ENCODE measurements at regions not wholly inside any gene's neighbourhood (a gene's known extent, or its start where the extent isn't known, plus 50 kb on each side); places are given as distances from the start of the nearest gene placed in this dataset.
"Not testable (repeated sequence)": the region's sequence is repeated elsewhere in the genome, so short reads cannot be mapped to it uniquely, and the experiment has no call there.

GRCh38 chr4:112003231-112003907, 141.9 kb upstream of the FAM241A start:
- no peak for DNase-seq (ENCODE audit: low read depth in 2 of 2)

GRCh38 chr4:112005027-112005426, 140.2 kb upstream of the FAM241A start:
- DNase-seq (ENCODE audit: low read depth in 2 of 2) = no peak

DNA sequence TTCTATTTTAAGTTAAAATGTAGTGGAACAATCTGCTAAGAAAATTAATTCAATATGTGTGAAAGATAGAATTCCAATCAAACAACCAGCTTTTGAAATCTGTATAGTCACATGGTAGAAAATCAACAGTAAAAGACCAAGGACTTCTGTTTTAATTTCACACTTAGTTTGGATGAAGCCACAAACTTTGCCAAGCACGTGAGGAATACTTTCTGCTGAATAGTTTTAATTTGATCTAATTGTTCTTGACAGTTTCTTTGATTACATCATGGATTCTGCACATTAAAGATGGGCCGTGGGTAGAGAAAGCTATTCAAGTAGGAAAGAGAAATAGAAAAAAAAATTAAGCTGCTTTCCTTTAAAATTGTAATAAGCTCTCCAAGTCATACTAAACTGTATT, 137.9 kb upstream of the FAM241A start:
- no peak for DNase-seq (ENCODE audit: low read depth in 2 of 2)

- DNase-seq (ENCODE audit: low read depth in 2 of 2) = no peak
Measured at GRCh38 chr4:112015960-112016359, 129.3 kb upstream of the FAM241A start.

GRCh38 chr4:112023402-112023950, 121.8 kb upstream of the FAM241A start:
- DNase-seq (ENCODE audit: low read depth in 2 of 2) = no peak

DNA sequence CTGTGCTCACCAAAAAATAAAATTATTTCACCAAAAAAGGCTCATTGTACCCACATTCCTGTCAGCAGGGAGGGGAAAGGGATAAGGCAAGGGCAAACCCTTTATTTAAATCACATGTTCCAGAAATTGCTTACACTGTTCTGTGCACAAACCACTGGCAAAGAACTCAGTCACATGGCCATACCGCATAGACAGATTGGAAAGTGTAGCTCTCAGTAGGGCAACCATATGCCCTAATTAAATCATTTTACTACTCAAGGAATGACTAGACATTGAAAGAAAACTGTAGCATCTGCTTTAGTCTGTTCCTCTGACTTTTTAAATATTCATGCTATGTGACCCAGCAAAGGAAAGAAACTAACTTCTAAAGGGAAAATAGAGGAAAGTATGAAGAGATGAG, 119.2 kb upstream of the FAM241A start:
- DNase-seq (ENCODE audit: low read depth in 2 of 2) = no peak

- no peak for DNase-seq (ENCODE audit: low read depth in 2 of 2)
Measured at GRCh38 chr4:112029771-112030171, 115.5 kb upstream of the FAM241A start.

DNA sequence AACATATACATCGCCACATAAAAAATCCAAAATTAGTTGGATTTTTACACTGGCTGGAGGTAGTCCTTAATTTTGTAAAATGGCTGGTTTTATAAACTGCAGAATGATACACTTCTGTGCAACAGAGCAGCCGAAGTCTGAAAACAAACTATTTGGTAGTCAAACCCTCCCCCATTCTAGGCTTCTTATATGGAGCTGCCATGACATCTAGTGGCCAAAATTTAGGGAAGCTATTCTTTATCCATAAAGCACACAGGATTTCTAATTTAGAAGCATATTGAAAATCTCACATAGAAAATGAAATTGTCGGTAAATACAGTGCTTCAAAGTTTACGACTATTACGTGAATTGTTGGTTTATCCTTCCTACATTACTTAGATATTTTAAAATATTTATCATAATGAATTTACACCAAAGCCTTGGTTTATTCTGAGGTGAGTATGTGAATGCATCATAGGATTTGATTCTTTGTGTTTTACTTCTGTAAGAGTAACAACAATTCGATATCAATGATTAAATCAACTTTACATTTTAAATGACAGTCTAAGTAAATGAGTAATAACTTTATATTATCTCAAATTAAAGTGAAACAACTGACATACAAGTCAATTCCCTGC, 113.4 kb upstream of the FAM241A start:
- DNase-seq (ENCODE audit: low read depth in 2 of 2) = no peak

DNA sequence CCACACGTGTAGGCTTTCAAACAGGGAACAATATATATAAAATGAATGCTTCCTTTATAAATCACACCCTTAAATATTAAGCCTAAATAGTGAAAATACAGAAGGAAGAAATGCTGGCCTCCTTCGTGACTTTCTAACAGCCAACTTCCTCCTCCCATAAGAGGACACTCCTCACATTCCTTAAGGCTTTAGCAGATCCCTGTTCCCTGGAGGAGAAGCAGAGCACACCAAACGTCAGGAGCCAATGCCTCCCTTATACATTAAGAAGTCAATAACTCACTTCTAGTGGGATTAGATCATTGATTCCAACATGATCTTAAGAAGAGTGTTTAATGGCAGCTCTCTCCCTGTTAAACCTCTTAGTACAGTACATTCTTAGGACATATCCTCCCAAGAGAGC, 108.4 kb upstream of the FAM241A start:
- no peak for DNase-seq (ENCODE audit: low read depth in 2 of 2)

GRCh38 chr4:112038861-112039260, 106.4 kb upstream of the FAM241A start:
- DNase-seq (ENCODE audit: low read depth in 2 of 2) = no peak

GRCh38 chr4:112049119-112049518, 96.1 kb upstream of the FAM241A start:
- not testable (repeated sequence) for DNase-seq (ENCODE audit: low read depth in 2 of 2)

DNA sequence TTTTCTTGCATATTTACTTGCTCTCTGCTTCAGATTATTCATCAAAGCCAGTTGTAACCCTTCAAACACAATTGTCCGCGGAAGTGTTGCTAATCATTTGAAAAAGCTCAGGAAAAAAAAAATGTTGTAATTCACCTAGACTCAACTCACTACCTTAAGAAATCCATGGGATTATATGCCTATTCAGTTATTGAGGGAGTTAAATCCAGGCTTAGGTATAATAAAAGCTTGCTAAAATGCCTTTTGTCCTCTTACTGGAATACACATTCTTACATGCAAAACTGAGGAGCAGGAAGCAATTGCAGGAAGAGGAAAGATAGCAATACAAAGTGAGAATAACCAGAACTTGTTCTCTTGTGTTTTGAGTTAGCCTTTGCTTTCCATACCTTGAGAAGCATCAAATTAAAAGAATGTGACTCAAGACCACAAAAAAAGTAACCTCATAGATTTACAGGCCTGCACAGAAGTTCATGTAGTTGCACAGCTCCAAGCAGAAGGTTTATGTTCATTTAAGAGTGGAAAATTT, 91.4 kb upstream of the FAM241A start:
- no peak for DNase-seq (ENCODE audit: low read depth in 2 of 2)

DNA sequence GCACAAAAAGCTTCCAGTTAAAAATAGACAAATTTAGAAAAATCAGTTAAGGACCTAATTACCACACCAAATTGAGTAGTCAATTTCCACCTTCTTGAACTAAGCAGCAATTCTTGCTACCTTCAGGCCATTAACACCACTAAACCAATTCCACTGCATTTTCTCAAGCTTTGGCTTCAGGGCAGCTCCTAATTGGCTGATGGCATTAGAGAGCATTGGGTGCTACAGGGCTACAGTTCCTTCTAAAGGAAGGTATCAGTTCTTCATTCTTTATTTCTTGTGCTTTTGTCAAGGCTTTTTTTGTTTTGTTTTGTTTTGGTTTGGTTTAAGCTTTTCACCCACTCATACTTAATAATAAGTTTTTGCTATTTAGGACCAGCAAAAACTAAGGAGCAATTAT, 90.2 kb upstream of the FAM241A start:
- no peak for DNase-seq (ENCODE audit: low read depth in 2 of 2)

GRCh38 chr4:112057470-112057869, 87.8 kb upstream of the FAM241A start:
- DNase-seq (ENCODE audit: low read depth in 2 of 2) = no peak

GRCh38 chr4:112058433-112058832, 86.8 kb upstream of the FAM241A start:
- no peak for DNase-seq (ENCODE audit: low read depth in 2 of 2)

DNA sequence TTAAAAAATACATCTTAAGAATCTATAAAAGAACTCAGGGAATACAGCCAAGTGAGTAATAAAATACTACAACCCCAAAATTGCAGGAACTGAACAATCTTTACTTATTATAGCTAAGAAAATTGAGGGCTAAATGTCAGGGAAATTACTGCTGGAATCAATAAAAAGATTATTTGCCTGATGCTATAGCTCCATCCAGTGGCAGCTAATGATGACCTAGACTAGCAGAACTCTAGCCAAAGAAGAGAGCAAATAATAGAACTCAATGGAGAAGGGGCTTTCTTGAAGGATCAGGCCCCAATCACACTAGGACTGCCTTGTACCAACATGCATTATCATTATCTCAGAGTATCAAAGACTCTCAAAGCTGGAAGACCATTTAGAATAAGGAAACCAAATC, 85.0 kb upstream of the FAM241A start:
- DNase-seq (ENCODE audit: low read depth in 2 of 2) = no peak

GRCh38 chr4:112061207-112061817, 83.9 kb upstream of the FAM241A start:
- no peak for DNase-seq (ENCODE audit: low read depth in 2 of 2)

- DNase-seq (ENCODE audit: low read depth in 2 of 2) = no peak
Measured at GRCh38 chr4:112063260-112063659, 82.0 kb upstream of the FAM241A start.

- no peak for DNase-seq (ENCODE audit: low read depth in 2 of 2)
Measured at GRCh38 chr4:112069110-112069509, 76.1 kb upstream of the FAM241A start.

- no peak for DNase-seq (ENCODE audit: low read depth in 2 of 2)
Measured at GRCh38 chr4:112073181-112073580, 72.1 kb upstream of the FAM241A start.

GRCh38 chr4:112075129-112075753, 70.0 kb upstream of the FAM241A start:
- DNase-seq (ENCODE audit: low read depth in 2 of 2) = no peak

GRCh38 chr4:112075906-112076305, 69.3 kb upstream of the FAM241A start:
- DNase-seq (ENCODE audit: low read depth in 2 of 2) = no peak
